HG02884 (cell line): ENCODE measurements at regions not wholly inside any gene's neighbourhood (a gene's known extent, or its start where the extent isn't known, plus 50 kb on each side); places are given as distances from the start of the nearest gene placed in this dataset.

ENCODE experiments used
- ATAC-seq: cut with Tn5 transposase; IDR thresholded peaks from one replicate; pipeline ENCODE4 v1.9.1; 2021; ENCODE audit warnings: mild to moderate bottlenecking, moderate library complexity; ENCODE audit not compliant: unreplicated experiment

DNA sequence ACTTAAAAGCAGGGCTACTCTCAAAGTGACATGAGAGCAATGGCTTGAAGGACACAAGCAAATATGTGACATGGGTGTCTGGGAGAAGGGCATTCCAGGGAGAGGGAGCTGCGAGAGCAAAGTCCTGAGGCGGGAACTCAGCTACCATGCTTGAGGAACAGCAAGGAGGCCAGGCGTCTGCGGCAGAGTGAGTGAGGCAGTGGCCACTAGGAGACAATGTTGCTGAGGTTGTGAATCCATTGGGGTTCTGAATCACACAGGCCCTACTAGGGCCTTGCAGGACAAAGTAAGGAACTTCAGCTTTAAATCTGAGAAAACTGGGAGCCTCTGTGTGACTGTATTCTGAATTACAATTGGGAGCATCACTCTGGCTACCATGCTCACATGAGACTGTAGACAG, 94.1 kb upstream of the PRICKLE2 start:
- ATAC-seq: no peak

DNA sequence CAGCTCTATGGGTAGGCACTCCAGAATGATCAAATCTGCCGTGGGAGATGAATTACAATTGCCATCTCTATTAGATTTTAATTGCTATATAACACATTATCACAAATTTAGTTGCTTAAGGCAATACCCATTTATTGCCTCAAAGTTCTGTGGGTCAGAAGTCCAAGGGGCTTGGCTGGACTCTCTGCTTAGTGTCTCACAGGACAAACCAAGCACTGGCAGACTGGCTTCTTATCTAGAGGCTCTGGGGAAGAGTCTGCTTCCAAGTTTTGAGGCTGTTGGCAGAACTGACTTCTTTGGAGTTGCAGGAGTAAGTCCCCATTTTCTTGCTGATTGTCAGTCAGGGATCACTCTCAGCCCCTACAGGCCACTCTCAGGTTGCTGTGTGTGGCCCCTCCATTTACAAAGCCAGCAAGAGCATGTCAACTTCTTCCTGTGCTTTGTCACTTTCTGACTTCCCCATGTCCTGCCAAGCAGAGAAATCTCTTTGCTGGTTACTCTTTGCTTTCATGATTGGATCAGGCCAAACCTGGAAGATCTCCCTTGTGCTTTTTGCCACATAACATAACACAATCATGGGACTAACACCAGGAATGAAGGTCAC, 93.5 kb upstream of the PRICKLE2 start:
- ATAC-seq: no peak

DNA sequence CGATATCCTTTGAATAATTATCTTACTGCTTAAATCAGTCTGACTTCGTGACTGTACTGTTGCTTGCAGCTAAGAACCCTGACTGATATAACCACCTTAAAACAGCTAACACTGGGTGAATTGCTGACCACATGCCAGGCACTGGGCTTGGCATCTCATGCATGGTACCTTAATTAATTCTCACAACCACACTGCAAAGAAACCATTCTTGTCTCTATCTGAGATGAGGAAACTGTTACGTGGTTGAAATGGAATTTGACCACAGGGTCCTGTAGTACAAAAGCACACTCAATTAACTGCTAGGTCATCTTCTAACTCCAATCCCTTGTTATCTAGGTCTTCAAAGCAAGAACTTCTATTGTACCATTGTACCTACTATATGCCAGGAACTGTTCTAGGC, 92.7 kb upstream of the PRICKLE2 start:
- ATAC-seq: no peak

DNA sequence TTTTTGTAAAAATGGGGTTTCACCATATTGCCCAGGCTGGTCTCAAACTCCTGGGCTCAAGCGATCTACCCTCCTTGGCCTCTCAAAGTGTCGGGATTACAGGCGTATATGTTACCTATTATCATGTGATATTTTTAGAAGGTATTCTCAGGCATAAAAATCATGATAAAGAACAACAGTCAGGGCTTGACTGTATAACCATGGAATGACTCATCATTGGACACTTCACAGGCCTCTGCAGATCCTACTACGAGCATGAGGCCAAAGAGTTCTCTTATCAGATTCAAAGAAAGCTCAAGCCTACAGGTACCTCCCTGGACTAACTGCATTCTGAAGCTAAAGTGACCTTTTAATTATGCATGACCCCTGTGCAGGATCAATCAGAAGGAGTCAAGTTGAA, 91.7 kb upstream of the PRICKLE2 start:
- ATAC-seq: no peak

DNA sequence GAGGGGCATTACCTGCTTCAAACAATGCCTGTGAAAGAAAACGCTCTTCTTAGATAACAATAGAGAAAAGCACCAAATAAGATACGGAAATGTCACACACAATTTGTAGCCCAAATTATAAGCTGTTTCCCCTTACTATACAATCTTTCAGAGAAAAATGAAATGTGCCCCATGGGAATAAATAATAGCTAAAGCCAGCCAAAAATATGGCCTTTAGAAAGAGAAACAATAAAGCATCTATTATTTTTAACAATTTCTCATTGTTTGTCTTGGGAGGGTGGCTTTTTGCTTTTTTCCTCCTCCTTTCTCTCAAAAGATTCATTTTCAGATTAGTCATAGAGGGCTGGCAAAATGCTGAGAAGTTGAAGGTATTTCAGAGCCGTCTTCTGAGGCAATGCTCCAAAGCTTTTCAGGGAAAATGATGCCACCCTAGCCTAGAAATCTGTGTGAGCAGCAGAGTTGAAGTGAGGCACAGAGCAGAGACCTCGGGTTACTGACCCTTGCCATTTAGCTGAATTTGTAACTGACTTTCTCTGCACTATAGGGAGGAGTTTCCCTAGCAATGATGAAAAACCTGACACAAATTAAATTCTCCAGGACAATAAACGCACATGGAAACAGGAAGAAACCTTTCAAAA, 86.3 kb upstream of the PRICKLE2 start:
- no peak for ATAC-seq

DNA sequence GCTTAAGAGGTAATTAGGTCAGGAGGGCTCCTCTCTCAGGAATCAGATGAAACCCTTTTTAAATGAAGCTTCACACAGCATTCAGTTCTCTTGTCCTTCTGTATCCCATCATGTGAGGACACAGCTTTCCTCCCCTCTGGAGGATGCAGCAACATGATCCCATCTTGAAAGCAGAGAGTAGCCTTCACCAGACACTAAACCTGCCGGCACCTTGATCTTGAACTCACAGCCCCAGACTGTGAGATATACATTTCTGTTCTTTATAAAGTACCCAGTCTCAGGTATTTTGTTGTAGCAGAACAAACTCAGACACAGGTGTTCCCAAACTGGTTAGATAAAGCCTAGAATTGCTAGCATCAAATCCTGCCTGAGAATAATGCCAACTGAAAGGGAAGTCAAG, 83.7 kb upstream of the PRICKLE2 start:
- no peak for ATAC-seq

DNA sequence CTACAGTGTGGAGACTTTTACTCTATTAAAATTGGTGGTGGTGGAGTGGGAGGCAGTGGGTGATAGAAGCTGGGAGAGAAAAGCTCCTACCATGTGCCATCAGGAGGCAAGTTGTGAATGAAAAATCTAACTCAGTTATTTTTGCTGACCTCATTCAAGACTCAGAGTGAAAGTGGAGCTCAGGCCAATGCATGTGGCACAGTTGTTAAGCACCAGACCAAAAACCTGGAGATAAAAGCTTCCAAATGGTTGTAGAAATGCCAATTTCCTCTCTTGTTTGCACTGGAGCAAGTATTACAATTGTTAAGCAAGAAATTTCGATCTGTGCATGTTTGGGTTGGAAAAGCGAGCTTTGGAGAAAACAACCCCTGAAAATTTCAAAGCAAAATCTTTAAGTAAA, 81.5 kb upstream of the PRICKLE2 start:
- ATAC-seq: no peak

DNA sequence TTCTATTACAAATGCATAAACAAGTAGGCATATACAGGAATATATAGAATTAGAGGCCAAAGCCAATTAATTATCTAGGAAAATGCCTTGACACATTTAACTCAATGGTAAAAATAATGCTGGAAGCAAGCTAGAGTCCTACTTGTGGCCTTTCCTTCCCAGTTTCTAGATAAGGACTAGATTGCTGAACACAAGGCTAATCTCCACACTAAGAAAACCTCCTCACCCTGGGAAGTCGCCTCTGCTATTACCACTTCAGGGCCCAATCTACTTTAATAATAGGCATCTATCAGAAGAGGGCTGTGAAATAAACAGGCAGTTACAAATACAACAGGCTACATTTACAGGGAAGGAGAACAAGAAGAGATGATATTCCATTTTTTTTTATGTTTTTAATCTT, 80.5 kb upstream of the PRICKLE2 start:
- ATAC-seq: no peak

DNA sequence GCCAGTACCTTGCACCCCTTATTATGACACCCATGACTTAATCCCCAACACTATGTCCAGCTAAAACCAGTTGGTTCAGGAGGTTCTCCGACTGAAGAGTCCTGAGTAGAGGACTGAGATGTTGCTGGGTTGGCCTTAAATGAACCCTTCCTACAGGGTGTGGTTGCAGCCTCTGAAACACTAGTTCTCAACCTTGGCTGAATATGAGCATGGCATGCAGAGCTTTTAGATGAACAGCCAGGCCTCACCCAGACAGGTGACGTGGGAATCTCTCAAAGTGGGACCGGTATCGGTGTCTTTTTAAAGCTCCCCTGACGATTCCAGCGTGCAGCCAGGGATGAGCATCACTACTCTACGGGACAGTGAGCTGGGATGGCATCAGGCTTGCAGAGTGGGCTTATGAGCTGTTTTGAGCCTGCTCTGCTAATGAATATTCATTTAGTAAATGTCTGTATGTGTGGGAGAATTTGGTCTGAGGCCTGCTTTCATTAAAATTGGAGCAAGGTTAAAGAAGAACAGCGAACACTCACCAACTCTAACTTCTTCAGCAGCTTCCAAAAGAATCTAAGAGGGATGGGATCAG, 79.7 kb upstream of the PRICKLE2 start:
- ATAC-seq: no peak

DNA sequence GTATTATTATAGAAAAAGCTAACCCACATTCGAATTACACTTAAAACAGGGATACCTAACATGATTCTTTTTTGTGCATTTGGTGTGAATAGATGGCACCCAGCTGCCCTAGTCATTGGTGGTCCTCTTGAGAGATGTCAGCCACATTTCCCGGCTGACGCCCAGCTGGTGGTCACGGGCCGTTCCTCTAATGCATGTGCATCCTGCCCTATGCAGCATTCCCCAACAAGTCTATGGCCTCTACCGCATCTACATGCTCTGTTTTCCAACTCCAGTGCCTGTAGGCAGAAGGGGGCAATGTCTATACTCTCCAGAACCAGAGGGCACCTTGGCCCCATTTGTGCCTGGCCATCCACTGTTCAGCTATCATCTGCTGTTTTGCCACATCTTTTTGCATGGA, 78.6 kb upstream of the PRICKLE2 start:
- no peak for ATAC-seq

DNA sequence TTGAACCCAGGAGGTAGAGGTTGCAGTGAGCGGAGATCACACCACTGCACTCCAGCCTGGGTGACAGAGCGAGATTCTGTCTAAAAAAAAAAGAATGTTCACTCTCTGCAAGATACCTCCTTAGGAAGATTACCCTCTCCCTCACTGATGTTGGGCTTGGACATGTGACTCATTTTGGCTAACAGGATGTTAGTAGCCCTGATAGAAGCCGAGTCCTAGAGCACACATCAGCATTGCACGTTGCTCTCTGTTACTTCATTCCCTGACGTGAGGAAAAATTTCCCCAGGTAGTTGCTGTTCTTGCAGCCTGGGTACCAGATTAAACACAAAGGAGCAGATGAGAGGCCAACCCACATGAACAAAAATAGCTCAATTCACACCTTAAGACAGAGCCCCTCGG, 78.1 kb upstream of the PRICKLE2 start:
- ATAC-seq: no peak

DNA sequence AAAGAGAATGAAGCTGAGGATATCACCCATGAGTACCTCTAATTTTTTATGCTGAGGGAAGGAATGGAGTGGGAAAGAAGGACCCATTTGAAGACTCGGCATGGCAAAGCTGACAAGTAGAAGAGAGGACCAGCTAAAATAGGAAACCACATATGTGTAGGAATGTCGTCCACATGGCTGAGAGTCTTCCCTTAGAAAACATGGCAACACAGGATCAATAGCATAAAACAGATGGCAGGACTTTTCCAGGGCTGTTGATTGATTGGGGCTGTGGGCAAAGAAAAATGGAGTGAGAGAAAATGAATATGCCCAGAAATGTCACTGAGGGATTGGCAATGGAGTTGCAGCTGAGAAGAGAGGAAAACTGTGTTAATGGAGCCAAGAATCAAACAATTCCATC, 76.2 kb upstream of the PRICKLE2 start:
- ATAC-seq: no peak

DNA sequence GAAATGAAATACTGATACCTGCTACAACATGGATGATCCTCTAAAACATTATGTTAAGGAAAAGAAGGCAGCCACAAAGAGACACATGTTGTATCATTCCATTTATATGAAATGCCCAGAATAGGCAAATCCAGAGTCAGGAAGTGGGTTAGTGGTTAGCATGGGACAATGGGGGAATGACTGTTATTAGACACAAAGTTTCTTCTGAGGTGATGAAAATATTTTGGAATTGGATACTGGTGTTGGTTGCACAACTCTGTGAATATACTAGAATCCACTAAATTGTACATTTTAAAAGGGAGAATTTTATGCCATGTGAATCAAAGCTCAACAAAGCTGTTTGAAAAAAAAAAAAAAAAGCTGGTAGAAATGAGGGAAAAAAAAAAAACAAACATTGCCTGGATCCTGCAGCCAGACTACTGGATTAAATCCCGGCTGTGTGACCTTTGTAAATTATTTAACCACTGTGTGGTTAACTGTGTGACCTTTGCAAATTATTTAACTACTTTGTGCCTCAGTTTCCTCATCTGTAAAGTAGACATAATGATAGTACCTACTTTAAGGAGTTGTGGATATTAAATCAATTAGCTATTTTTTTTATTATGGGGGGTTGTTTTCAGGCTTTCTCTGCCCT, 75.6 kb upstream of the PRICKLE2 start:
- ATAC-seq: no peak

DNA sequence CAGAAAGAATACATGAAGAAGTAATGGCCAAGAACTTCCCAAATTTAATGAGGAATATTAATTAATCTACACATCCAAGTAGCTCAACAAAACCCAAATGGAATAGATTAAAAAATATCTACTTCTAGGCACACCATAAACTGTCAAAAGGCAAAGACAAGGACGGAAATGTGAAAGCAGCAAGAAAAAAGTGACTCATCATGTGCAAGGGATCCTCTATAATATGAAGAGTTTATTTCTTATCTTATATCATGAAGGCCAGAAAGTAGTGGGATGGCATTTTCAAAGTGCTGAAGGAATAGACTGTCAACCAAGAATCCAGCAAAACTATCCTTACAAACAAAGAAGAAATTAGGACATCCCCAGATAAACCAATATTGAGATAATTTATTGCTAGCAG, 73.9 kb upstream of the PRICKLE2 start:
- ATAC-seq: no peak

DNA sequence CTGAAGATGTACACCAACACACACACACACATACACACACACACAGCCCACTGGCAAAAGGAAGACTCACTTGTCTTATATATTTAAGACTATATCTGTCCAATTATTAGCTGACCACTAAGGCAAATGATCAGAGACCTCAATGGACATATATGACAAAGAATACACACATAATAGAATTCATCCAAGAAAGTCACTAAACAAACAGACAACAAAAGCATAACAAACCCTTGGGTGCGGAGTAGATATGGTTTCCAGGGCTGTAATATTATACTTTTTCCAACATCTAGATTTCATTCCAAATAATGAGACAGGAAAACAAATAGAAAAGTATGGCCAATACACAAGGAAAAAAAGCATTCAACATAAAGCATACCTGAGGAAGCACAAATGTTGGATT, 72.3 kb upstream of the PRICKLE2 start:
- no peak for ATAC-seq

DNA sequence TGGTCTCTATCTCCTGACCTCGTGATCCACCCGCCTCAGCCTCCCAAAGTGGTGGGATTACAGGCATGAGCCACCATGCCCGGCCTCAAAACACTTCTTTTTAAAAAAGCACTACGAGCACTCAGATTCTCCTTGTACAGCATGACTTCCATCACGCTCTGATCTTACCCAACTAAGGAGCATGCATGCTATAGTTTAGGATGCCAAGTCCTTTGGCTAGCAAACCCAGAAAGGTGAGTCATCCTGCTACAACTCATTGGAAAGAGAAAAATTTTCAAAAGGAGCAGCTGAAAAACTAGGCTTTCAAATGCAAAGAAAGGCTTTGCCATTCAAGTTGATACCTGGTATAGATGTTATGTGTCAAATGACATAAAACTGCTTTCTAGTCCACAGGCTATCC, 70.3 kb upstream of the PRICKLE2 start:
- ATAC-seq: no peak

DNA sequence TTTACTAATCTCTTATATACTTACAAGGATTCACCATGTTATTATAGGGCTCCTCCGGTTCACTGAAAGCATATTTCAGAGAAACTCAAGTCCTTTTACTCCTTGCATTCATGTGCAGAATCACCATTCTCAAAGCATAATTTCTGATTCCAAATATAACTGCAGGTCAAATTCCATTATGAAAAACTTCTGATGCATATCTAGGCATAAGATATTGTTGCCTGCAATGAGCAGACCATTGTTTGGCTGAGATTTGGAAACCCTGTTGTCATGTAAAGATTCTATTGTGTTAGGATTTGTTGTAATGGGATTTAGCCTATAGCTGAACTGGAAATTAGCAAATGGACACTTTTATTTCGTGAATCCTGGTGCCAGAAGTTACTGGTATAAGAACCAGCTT, 69.5 kb upstream of the PRICKLE2 start:
- ATAC-seq: no peak

DNA sequence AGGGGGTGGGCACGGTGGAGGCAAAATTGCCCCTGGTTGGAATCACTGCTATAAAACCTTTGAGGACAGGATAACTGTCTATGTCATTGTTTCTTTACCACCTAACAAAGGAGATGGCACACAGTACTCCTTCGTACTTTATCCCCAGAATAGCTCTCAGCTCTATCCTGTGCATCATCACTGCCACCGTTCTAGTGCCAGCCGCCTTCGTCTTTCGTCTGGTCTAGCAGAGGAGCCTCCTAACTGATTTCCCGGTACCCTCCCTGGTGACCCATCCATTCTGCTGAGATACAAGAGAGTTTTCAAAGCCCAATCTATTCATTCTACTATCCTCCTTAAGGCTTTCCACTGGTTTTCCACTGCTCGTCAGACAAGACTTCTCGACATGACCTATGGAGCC, 67.9 kb upstream of the PRICKLE2 start:
- no peak for ATAC-seq

DNA sequence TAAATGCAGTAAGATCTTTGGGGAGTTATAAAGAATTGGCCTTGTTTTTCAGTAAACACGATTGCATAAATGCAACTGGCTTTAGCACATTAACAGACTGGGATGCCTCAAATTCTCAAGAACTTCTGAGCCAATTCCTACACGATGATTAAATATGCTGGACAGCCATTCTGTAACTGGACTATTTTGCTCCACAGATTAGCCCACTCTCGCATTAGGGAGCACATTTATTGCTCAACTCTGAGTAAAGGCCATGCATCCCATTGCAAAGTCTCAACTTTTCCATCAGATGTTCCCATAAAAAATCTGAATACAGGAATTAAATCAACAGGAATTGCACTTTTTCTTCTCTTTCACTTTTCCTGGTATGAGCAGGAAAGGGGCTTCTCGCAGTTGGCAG, 66.7 kb upstream of the PRICKLE2 start:
- no peak for ATAC-seq

DNA sequence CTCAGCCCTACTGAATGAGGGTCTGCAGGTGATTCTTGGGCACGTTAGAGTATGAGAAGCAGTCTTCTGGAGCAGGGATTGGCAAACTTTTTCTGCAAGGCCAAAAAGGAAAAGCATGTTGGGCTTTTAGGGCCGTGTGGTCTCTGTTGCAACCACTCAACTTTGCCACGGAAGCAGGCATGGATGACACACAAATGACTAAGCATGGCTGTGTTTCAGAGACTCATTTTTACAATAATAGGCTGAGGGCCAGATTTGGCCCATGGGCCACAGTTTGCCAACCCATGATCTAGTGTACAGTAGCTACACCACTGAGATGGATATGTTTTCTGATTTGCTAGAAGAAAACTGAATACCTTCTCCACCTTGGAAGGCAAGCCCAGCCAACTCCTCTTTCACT, 66.1 kb upstream of the PRICKLE2 start:
- ATAC-seq: no peak

DNA sequence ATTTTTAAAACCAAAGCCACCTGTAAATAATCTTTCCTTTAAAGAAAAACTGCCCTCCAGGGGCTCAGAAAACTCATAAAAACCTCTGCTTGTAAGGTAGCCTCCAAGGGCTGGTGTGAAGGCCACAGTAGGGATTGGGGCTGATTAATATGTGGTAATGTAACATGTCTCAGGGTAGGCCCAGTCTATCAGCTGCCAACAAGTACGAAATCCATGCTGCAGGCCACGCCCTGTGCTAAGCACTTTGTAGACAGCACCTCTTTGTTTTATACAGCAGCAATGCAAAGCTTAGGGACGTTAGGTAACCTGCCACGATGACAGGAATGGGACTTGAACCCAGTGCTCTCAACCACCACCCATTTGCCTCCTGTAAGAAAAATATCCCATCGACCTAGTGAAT, 65.6 kb upstream of the PRICKLE2 start:
- ATAC-seq: no peak

DNA sequence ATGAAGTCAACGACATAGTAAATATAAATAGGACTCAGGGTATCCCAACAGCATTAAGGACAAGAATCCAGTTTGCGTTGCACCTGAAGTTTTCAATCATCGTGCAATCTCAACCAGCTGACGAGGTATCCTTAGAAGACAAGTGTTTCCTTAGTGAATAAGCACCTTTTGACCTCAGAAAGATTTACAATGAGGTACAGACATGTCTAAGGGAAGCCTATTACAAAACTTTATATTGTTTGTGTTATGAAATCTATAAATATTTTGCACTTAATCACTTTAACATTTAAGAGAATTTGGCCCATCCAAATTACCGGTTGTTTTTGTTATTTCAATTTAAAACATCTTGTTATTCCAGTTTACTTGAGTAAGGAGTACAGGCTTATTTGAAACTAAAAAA, 64.9 kb upstream of the PRICKLE2 start:
- ATAC-seq: no peak
